Fibroblast of lung (primary cell): ENCODE measurements at regions not wholly inside any gene's neighbourhood (a gene's known extent, or its start where the extent isn't known, plus 50 kb on each side); places are given as distances from the start of the nearest gene placed in this dataset.
A peak's percentile ranks its signal among the peaks of the same experiment; 100 is the strongest.

Experiments used
- DNase-seq, 2 donors: peaks; one replicate each; pipeline versions ENCODE4 v3.0.0 to v3.0.0-alpha.2; 2010; ENCODE audit warnings: low read depth in 2 of 2
- H2AFZ ChIP-seq: 2 replicates; pipeline ENCODE4 v1.5.1; 2012; ENCODE audit warnings: low read length, control low read depth, inconsistent platforms
- H3K27ac ChIP-seq: 2 replicates; pipeline ENCODE4 v1.5.1; 2011; ENCODE audit warnings: low read length, control low read depth; ENCODE audit not compliant: insufficient read depth
- H3K27me3 ChIP-seq: 2 replicates; pipeline ENCODE4 v1.5.1; 2011; ENCODE audit warnings: mild to moderate bottlenecking, low read length; ENCODE audit not compliant: control insufficient read depth, insufficient read depth
- H3K36me3 ChIP-seq: 2 replicates; pipeline ENCODE4 v1.5.1; 2011; ENCODE audit warnings: low read length; ENCODE audit not compliant: control insufficient read depth, insufficient read depth
- H3K4me1 ChIP-seq: 2 replicates; pipeline ENCODE4 v1.5.1; 2011; ENCODE audit warnings: low read length; ENCODE audit not compliant: control insufficient read depth, insufficient read depth; ENCODE audit errors: extremely low read depth
- H3K4me2 ChIP-seq: 2 replicates; pipeline ENCODE4 v1.5.1; 2011; ENCODE audit warnings: low read length, control low read depth; ENCODE audit not compliant: insufficient read depth; ENCODE audit errors: extremely low read depth
- H3K4me3 ChIP-seq, 4 experiments: fragments of 200-600 bp in 1 of 4; sonication (generic) in 1 of 4; replicated peaks in 1 of 4; 2 replicates each; pipeline ENCODE4 v1.5.1; 2011 to 2016; ENCODE audit warnings: low read length in 4 of 4, low read depth in 3 of 4, mild to moderate bottlenecking in 3 of 4, control low read depth in 2 of 4, inconsistent platforms in 1 of 4, mixed read lengths in 1 of 4; ENCODE audit not compliant: insufficient read depth in 1 of 4; ENCODE audit errors: control extremely low read depth in 1 of 4
- H3K79me2 ChIP-seq: 2 replicates; pipeline ENCODE4 v1.5.1; 2012; ENCODE audit warnings: mild to moderate bottlenecking, low read length, inconsistent platforms; ENCODE audit not compliant: control insufficient read depth, insufficient read depth
- H3K9ac ChIP-seq: 2 replicates; pipeline ENCODE4 v1.5.1; 2011; ENCODE audit warnings: mild to moderate bottlenecking, low read length, control low read depth; ENCODE audit not compliant: insufficient read depth
- H3K9me3 ChIP-seq: 2 replicates; pipeline ENCODE4 v1.5.1; 2012; ENCODE audit warnings: low read depth, low read length; ENCODE audit not compliant: control insufficient read depth, insufficient read depth
- H4K20me1 ChIP-seq: 2 replicates; pipeline ENCODE4 v1.5.1; 2011; ENCODE audit warnings: low read length; ENCODE audit not compliant: control insufficient read depth, insufficient read depth; ENCODE audit errors: extremely low read depth
- EZH2 ChIP-seq: IDR thresholded peaks from 2 replicates; pipeline ENCODE4 v1.5.1; 2012; ENCODE audit warnings: low read length, control low read depth, mild to moderate bottlenecking; ENCODE audit errors: missing control alignments
- TF ChIP-seq, protein P1 (sequence below), 2 donors: IDR thresholded peaks in 1 of 2; conservative IDR thresholded peaks in 1 of 2; 1 replicate in 1 of 2; 2 replicates in 1 of 2; pipeline ENCODE4 v1.5.1; 2011 to 2012; ENCODE audit warnings: low read length in 2 of 2, control low read depth in 1 of 2, inconsistent platforms in 1 of 2, low read depth in 1 of 2, mild to moderate bottlenecking in 1 of 2

DNA sequence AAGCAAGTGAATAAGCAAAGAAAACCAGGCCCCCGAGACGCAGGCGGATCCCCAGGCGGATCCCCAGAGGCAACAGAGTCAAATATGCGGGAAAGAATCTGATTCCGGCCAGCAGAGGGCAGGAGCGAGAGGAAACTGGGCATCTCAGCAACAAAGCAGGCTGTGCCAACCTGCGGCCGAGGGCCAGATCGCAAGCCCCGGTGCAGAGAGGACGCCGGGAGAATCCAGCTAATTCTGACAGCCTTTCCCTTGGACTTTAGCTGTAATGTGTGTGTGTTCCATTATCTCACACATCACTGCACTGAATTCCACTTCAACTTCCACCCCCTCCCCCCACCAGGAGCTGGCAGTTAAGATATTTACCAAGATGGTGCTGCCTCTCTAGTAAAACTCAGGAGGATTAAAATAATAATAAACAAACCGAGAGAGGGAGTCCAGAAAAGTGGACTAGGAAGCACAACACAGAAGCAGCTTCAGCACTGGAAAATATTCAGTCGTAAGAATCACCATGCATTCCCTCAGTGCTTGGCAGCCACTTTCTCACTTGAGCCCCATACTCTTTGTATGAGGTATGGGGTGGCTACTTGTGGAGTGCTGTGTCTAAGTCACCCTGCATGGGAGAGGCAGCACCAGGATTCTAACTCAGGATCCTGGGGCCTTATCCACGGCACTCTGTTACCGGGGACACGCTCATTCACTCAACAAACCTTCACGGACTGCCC, 66.2 kb upstream of the SNX9 start:
- TF ChIP-seq EZH2 = no peak
- TF ChIP-seq, protein P1, sequence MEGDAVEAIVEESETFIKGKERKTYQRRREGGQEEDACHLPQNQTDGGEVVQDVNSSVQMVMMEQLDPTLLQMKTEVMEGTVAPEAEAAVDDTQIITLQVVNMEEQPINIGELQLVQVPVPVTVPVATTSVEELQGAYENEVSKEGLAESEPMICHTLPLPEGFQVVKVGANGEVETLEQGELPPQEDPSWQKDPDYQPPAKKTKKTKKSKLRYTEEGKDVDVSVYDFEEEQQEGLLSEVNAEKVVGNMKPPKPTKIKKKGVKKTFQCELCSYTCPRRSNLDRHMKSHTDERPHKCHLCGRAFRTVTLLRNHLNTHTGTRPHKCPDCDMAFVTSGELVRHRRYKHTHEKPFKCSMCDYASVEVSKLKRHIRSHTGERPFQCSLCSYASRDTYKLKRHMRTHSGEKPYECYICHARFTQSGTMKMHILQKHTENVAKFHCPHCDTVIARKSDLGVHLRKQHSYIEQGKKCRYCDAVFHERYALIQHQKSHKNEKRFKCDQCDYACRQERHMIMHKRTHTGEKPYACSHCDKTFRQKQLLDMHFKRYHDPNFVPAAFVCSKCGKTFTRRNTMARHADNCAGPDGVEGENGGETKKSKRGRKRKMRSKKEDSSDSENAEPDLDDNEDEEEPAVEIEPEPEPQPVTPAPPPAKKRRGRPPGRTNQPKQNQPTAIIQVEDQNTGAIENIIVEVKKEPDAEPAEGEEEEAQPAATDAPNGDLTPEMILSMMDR (conservative IDR thresholded peaks at IDR 0.05 in 1 of 2, IDR thresholded peaks at IDR 0.05 in 1 of 2; ENCODE audit: low read depth in 1 of 2, low read length in 2 of 2) = peak; percentile 66 to 78
- DNase-seq = peak; percentile 63 to 82
- Histone ChIP-seq H3K79me2 (no peaks in the 10 kb centered on the region), H3K4me2 (peak overlapping the region; percentile 52), H4K20me1 (no peaks in the 10 kb centered on the region), H3K27ac (no peak overlapping the region), H3K36me3 (no peaks in the 10 kb centered on the region), H3K9me3 (no peaks in the 10 kb centered on the region), H3K27me3 (peaks cover 2% of the 10 kb centered on the region), H3K9ac (no peak overlapping the region), H2AFZ (peak overlapping the region; percentile 82), H3K4me1 (peaks cover 15% of the 10 kb centered on the region), H3K4me3 (no peak overlapping the region)

DNA sequence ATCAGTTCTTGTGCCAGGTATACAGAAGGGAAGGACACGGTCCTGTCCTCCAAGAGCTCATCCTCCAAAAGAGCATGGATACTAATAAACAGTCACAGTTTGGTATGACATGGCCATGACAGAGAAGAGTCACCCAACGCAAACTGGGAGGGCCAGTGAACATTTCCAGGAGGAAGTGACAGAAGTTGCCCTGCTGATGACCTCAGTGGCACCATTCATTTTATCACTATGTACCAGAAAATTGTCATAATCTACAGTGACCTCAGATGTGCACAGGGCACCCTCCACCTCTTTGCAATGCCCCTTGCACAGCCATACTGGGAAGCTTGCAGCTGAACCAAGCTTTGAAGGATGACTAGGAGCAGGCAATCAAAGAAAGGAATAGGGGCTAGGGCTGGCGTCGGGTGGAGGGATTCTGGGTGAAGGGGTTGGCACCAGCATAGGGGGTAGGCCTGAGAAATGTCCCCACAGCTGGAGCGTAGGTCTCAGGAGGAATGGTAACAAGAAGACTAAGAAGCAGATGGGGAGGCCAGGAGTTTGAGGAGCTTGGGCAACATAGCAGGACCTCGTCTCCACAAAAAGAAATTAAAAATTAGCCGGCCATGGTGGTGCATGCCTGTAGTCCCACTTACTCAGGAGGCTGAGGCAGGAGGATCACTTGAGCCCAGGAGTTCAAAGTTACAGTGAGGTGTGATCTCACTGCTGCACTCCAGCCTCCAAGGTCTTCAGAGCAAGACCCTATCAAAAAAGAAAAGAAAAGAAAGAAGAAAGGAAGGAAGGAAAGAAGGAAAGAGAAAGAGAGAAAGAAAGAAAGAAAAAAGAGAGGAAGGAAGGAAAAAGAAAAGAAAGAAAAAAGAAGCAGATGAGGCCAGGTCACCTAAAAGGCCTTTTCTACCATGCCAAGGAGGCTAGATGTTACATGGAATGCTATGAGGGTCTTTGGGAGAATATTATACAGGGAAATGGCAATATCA, 65.3 kb upstream of the SNX9 start:
- Histone ChIP-seq H3K4me3 (no peak overlapping the region), H3K4me1 (peaks cover 16% of the 10 kb centered on the region), H3K4me2 (no peak overlapping the region), H2AFZ (no peak overlapping the region), H4K20me1 (no peaks in the 10 kb centered on the region), H3K79me2 (no peaks in the 10 kb centered on the region), H3K9ac (no peak overlapping the region), H3K27me3 (peaks cover 2% of the 10 kb centered on the region), H3K9me3 (no peaks in the 10 kb centered on the region), H3K36me3 (no peaks in the 10 kb centered on the region), H3K27ac (no peak overlapping the region)
- no peak for DNase-seq
- TF ChIP-seq EZH2 = no peak
- TF ChIP-seq, protein P1 (conservative IDR thresholded peaks at IDR 0.05 in 1 of 2, IDR thresholded peaks at IDR 0.05 in 1 of 2; ENCODE audit: low read depth in 1 of 2, low read length in 2 of 2) = no peak

DNA sequence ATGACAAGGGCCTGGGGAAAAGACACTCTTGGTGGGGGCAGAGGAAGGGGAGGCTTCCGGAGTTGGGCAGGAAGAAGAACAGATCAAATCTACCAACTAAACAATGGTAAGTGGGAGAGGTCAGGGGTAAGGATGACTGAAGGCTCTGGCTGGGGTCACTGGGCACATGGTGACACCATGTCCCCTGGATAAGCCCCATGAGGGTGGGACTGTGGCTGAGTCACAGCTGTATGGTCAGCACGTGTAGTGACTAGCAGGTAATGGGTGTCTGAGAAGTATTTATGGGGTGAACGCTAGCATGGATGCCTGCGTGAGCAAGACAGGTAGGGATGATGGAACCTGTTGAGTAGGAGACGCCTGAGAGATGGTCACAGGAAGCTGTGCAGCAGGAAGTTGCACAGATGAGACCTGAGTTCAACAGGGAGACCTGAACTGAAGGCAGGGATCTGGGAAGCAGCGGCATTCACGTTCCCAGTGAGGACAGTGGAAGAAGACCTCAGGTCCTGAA, 64.5 kb upstream of the SNX9 start:
- H3K9ac ChIP-seq = no peak overlapping the region
- H4K20me1 ChIP-seq = no peaks in the 10 kb centered on the region
- TF ChIP-seq, protein P1 (conservative IDR thresholded peaks at IDR 0.05 in 1 of 2, IDR thresholded peaks at IDR 0.05 in 1 of 2; ENCODE audit: low read depth in 1 of 2, low read length in 2 of 2) = no peak
- TF ChIP-seq EZH2 = no peak
- H3K9me3 ChIP-seq = no peaks in the 10 kb centered on the region
- no peak overlapping the region for H3K4me3 ChIP-seq
- H3K4me2 ChIP-seq = no peak overlapping the region
- no peak overlapping the region for H3K27ac ChIP-seq
- peaks cover 21% of the 10 kb centered on the region for H3K4me1 ChIP-seq
- DNase-seq = no peak
- H3K36me3 ChIP-seq = no peaks in the 10 kb centered on the region
- H3K27me3 ChIP-seq = peaks cover 2% of the 10 kb centered on the region
- H3K79me2 ChIP-seq = no peaks in the 10 kb centered on the region
- no peak overlapping the region for H2AFZ ChIP-seq
